ENCODE measurements at regions not wholly inside any gene's neighbourhood (a gene's known extent, or its start where the extent isn't known, plus 50 kb on each side); places are given as distances from the start of the nearest gene placed in this dataset.

DNA sequence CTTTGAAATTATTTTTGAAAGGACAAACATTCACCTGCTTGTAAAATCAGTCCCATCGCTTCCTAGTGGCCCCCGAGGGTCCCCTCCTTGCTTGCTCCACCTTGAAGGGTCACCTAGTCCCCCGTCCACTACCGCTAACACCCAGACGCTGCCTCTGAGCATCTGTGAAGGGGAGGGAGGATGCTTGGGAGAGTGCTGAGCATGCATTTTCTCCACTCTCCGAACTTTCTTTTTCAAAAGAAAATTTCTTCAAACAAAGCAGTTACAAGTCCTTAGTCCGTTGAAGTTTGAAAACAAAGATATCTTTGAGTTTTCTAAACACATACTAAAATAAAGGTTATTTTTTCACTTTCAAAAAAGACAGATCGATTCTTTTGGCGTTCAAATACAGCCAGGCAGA, 224.3 kb upstream of the ARID1B start:
- Histone ChIP-seq H3K36me3 (ENCODE audit: control insufficient read depth, insufficient read depth, low read length) (no peaks in the 10 kb centered on the region), H3K27ac (ENCODE audit: low read depth, low read length, severe bottlenecking) (no peak overlapping the region), H3K9me3 (ENCODE audit: control insufficient read depth, low read length) (no peaks in the 10 kb centered on the region), H3K4me1 (ENCODE audit: control insufficient read depth, insufficient read depth, low read length, poor library complexity, severe bottlenecking) (no peaks in the 10 kb centered on the region), H3K4me3 (ENCODE audit: extremely low read depth, insufficient read depth, low read length, poor library complexity, severe bottlenecking) (no peak overlapping the region)
- WGBS, 2 experiments (ENCODE audit: insufficient coverage in 2 of 2): no CpG with 5 or more reads among the region's 9 CpGs

GRCh38 chr6:156550949-156551348, 226.2 kb upstream of the ARID1B start:
- Histone ChIP-seq H3K9me3 (ENCODE audit: control insufficient read depth, low read length) (no peaks in the 10 kb centered on the region), H3K36me3 (ENCODE audit: control insufficient read depth, insufficient read depth, low read length) (no peaks in the 10 kb centered on the region), H3K27ac (ENCODE audit: low read depth, low read length, severe bottlenecking) (no peak overlapping the region), H3K4me1 (ENCODE audit: control insufficient read depth, insufficient read depth, low read length, poor library complexity, severe bottlenecking) (no peaks in the 10 kb centered on the region), H3K4me3 (ENCODE audit: extremely low read depth, insufficient read depth, low read length, poor library complexity, severe bottlenecking) (no peak overlapping the region)
- WGBS, 2 experiments (ENCODE audit: insufficient coverage in 2 of 2): 60 to 85% methylated on average over 1 to 3 of the region's 4 CpGs

DNA sequence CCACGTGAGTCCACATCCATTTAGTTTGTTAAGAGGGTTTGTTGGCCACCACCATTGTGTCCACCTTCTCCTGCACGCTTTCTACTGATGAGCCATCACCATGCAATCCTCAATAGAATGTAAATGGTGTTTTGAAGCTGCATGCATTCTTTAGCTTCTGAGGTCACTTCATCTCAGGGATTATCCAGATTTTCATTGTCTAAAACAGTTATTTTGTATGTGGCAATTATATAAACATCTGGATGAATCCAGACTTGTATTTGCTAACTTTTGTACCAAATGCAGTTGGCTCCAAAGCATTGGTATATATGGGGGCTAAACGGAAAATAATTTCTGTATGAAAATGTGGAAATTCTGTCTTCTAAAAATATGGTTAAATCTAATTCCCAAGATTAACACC, 231.2 kb upstream of the ARID1B start:
- Histone ChIP-seq H3K27ac (ENCODE audit: low read depth, low read length, severe bottlenecking) (no peak overlapping the region), H3K4me3 (ENCODE audit: extremely low read depth, insufficient read depth, low read length, poor library complexity, severe bottlenecking) (no peak overlapping the region), H3K9me3 (ENCODE audit: control insufficient read depth, low read length) (no peaks in the 10 kb centered on the region), H3K4me1 (ENCODE audit: control insufficient read depth, insufficient read depth, low read length, poor library complexity, severe bottlenecking) (no peaks in the 10 kb centered on the region), H3K36me3 (ENCODE audit: control insufficient read depth, insufficient read depth, low read length) (no peaks in the 10 kb centered on the region)
- WGBS, 2 experiments (ENCODE audit: insufficient coverage in 2 of 2): no CpG with 5 or more reads among the region's 3 CpGs

DNA sequence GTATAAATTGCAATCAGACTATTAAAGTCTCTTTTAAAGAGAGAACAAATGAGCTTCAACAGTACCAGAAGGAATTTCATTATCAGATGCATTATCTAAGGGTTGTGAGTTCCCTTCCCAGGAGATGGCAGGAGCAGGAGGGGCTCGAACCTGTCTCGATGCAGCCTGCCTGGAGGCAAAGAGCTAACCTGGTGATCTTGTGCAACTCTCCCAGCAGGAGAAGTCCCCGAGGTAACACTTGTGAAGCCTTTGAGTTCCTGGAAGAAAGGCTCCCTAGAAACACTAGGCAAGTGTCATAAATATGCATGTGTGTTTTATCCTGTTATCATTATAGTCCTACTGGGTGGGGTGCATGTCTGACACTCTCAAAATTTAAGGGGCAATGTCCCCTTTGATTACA, 232.2 kb upstream of the ARID1B start:
- no peak overlapping the region for H3K4me3 ChIP-seq (ENCODE audit: extremely low read depth, insufficient read depth, low read length, poor library complexity, severe bottlenecking)
- 67 to 68% methylated on average over 1 to 3 of the region's 3 CpGs for WGBS, 2 experiments (ENCODE audit: insufficient coverage in 2 of 2)
- H3K36me3 ChIP-seq (ENCODE audit: control insufficient read depth, insufficient read depth, low read length): no peaks in the 10 kb centered on the region
- no peaks in the 10 kb centered on the region for H3K9me3 ChIP-seq (ENCODE audit: control insufficient read depth, low read length)
- no peaks in the 10 kb centered on the region for H3K4me1 ChIP-seq (ENCODE audit: control insufficient read depth, insufficient read depth, low read length, poor library complexity, severe bottlenecking)
- H3K27ac ChIP-seq (ENCODE audit: low read depth, low read length, severe bottlenecking): no peak overlapping the region

DNA sequence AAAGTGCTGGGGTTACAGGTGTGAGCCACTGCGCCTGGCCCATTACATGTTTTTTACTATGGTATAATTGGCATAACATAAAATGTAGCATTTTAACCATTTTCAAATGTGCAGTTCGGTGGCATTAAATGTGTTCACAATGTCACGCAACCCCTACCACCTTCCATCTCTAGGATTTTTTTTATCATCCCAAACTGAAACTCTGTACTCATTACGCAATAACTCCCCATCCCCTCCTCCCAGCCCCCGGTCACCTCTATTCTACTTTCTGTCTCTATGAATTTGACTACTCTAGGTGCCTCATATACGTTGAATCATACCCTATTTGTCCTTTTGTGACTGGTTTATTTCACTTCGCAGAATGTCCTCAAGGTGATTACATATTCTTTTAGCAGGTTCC, 233.1 kb upstream of the ARID1B start:
- no peak overlapping the region for H3K27ac ChIP-seq (ENCODE audit: low read depth, low read length, severe bottlenecking)
- no peaks in the 10 kb centered on the region for H3K4me1 ChIP-seq (ENCODE audit: control insufficient read depth, insufficient read depth, low read length, poor library complexity, severe bottlenecking)
- WGBS, 2 experiments (ENCODE audit: insufficient coverage in 2 of 2): 92 to 93% methylated on average over 5 of the region's 7 CpGs
- H3K9me3 ChIP-seq (ENCODE audit: control insufficient read depth, low read length): no peaks in the 10 kb centered on the region
- H3K4me3 ChIP-seq (ENCODE audit: extremely low read depth, insufficient read depth, low read length, poor library complexity, severe bottlenecking): no peak overlapping the region
- H3K36me3 ChIP-seq (ENCODE audit: control insufficient read depth, insufficient read depth, low read length): no peaks in the 10 kb centered on the region

- H3K4me3 ChIP-seq (ENCODE audit: extremely low read depth, insufficient read depth, low read length, poor library complexity, severe bottlenecking): no peak overlapping the region
- no peaks in the 10 kb centered on the region for H3K4me1 ChIP-seq (ENCODE audit: control insufficient read depth, insufficient read depth, low read length, poor library complexity, severe bottlenecking)
- H3K9me3 ChIP-seq (ENCODE audit: control insufficient read depth, low read length): no peaks in the 10 kb centered on the region
- H3K27ac ChIP-seq (ENCODE audit: low read depth, low read length, severe bottlenecking): no peak overlapping the region
- 90 to 100% methylated on average over 1 to 2 of the region's 5 CpGs for WGBS, 2 experiments (ENCODE audit: insufficient coverage in 2 of 2)
- H3K36me3 ChIP-seq (ENCODE audit: control insufficient read depth, insufficient read depth, low read length): no peaks in the 10 kb centered on the region
Observed at GRCh38 chr6:156543431-156543830, 233.7 kb upstream of the ARID1B start.

- 78 to 84% methylated on average over 10 of the region's 16 CpGs for WGBS, 2 experiments (ENCODE audit: insufficient coverage in 2 of 2)
- H3K27ac ChIP-seq (ENCODE audit: low read depth, low read length, severe bottlenecking): no peak overlapping the region
- H3K9me3 ChIP-seq (ENCODE audit: control insufficient read depth, low read length): no peaks in the 10 kb centered on the region
- no peaks in the 10 kb centered on the region for H3K36me3 ChIP-seq (ENCODE audit: control insufficient read depth, insufficient read depth, low read length)
- no peak overlapping the region for H3K4me3 ChIP-seq (ENCODE audit: extremely low read depth, insufficient read depth, low read length, poor library complexity, severe bottlenecking)
- H3K4me1 ChIP-seq (ENCODE audit: control insufficient read depth, insufficient read depth, low read length, poor library complexity, severe bottlenecking): peaks cover 3% of the 10 kb centered on the region
Observed at GRCh38 chr6:156538875-156539660, 238.1 kb upstream of the ARID1B start.

- Histone ChIP-seq H3K4me1 (ENCODE audit: control insufficient read depth, insufficient read depth, low read length, poor library complexity, severe bottlenecking) (peaks cover 3% of the 10 kb centered on the region), H3K27ac (ENCODE audit: low read depth, low read length, severe bottlenecking) (no peak overlapping the region), H3K4me3 (ENCODE audit: extremely low read depth, insufficient read depth, low read length, poor library complexity, severe bottlenecking) (no peak overlapping the region), H3K9me3 (ENCODE audit: control insufficient read depth, low read length) (no peaks in the 10 kb centered on the region), H3K36me3 (ENCODE audit: control insufficient read depth, insufficient read depth, low read length) (no peaks in the 10 kb centered on the region)
- WGBS, 2 experiments (ENCODE audit: insufficient coverage in 2 of 2): 40 to 67% methylated on average over 1 of the region's 3 CpGs
Observed at GRCh38 chr6:156534594-156534993, 242.6 kb upstream of the ARID1B start.

- WGBS, 2 experiments (ENCODE audit: insufficient coverage in 2 of 2): 100% methylated on average over 1 of the region's 4 CpGs
- Histone ChIP-seq H3K27ac (ENCODE audit: low read depth, low read length, severe bottlenecking) (no peak overlapping the region), H3K9me3 (ENCODE audit: control insufficient read depth, low read length) (no peaks in the 10 kb centered on the region), H3K4me3 (ENCODE audit: extremely low read depth, insufficient read depth, low read length, poor library complexity, severe bottlenecking) (no peak overlapping the region), H3K4me1 (ENCODE audit: control insufficient read depth, insufficient read depth, low read length, poor library complexity, severe bottlenecking) (peaks cover 3% of the 10 kb centered on the region), H3K36me3 (ENCODE audit: control insufficient read depth, insufficient read depth, low read length) (no peaks in the 10 kb centered on the region)
Observed at GRCh38 chr6:156533872-156534524, 243.2 kb upstream of the ARID1B start.

DNA sequence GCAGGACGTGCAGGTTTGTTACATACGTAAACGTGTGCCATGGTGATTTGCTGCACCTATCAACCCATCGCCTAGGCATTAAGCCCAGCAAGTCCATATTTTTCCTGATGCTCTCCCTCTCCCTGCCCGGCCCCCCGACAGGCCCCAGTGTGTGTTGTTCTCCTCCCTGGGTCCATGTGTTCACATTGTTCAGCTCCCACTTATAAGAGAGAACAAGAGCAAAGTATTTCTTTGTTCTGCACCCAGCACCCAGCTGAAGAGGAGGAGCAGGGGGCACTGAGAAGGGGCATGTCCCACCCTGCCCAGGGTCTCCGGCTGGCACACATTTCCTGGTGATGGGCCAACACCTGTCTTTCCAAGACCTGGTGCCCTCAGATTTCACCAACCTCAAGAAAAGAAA, 251.1 kb upstream of the ARID1B start:
- Histone ChIP-seq H3K4me3 (ENCODE audit: extremely low read depth, insufficient read depth, low read length, poor library complexity, severe bottlenecking) (no peak overlapping the region), H3K4me1 (ENCODE audit: control insufficient read depth, insufficient read depth, low read length, poor library complexity, severe bottlenecking) (no peaks in the 10 kb centered on the region), H3K36me3 (ENCODE audit: control insufficient read depth, insufficient read depth, low read length) (no peaks in the 10 kb centered on the region), H3K9me3 (ENCODE audit: control insufficient read depth, low read length) (no peaks in the 10 kb centered on the region), H3K27ac (ENCODE audit: low read depth, low read length, severe bottlenecking) (no peak overlapping the region)
- WGBS, 2 experiments (ENCODE audit: insufficient coverage in 2 of 2): 93% methylated on average over 6 of the region's 7 CpGs

- no peaks in the 10 kb centered on the region for H3K36me3 ChIP-seq (ENCODE audit: control insufficient read depth, insufficient read depth, low read length)
- WGBS, 2 experiments (ENCODE audit: insufficient coverage in 2 of 2): 91 to 95% methylated on average over 5 of the region's 6 CpGs
- H3K4me3 ChIP-seq (ENCODE audit: extremely low read depth, insufficient read depth, low read length, poor library complexity, severe bottlenecking): no peak overlapping the region
- no peaks in the 10 kb centered on the region for H3K4me1 ChIP-seq (ENCODE audit: control insufficient read depth, insufficient read depth, low read length, poor library complexity, severe bottlenecking)
- no peaks in the 10 kb centered on the region for H3K9me3 ChIP-seq (ENCODE audit: control insufficient read depth, low read length)
- no peak overlapping the region for H3K27ac ChIP-seq (ENCODE audit: low read depth, low read length, severe bottlenecking)
Observed at GRCh38 chr6:156525541-156525940, 251.6 kb upstream of the ARID1B start.

Measured in mesodermal cell (in vitro differentiated cells).